GM12878 (cell line): ENCODE measurements at regions not wholly inside any gene's neighbourhood (a gene's known extent, or its start where the extent isn't known, plus 50 kb on each side); places are given as distances from the start of the nearest gene placed in this dataset.

Source experiments
- ATAC-seq: fragments of 200-7000 bp; cut with Tn5 transposase; 3 replicates; pipeline ENCODE4 v1.9.1; 2020; ENCODE audit warnings: mild to moderate bottlenecking, moderate library complexity
- BruUV-seq: library from RNA; stranded (reverse); fragments of 400-500 nt; replicated peaks from 2 replicates; lab custom pipeline; 2021; lab: Mats Ljungman, UMichigan
- CTCF ChIA-PET: fragments of 300-600 bp; sonication (Branson Sonifier 250); formaldehyde crosslinking; extraction: SDS; loops from one replicate; lab custom pipeline; 2021; ENCODE audit warnings: inconsistent platforms; lab: Yijun Ruan, JAX
- POLR2A ChIA-PET: fragments of 350-600 bp; formaldehyde crosslinking; extraction: SDS; loops from one replicate; lab custom pipeline; 2021; ENCODE audit warnings: inconsistent platforms; lab: Charles Lee
- RAD21 ChIA-PET: fragments of 300-600 bp; sonication (Branson Sonifier 250); formaldehyde crosslinking; loops from one replicate; lab custom pipeline; 2023; ENCODE audit warnings: antibody characterized with exemption; ENCODE audit not compliant: unreplicated experiment; lab: Charles Lee
- SMC1A ChIA-PET: fragments of 300-600 bp; sonication (Branson Sonifier 250); formaldehyde crosslinking; loops from one replicate; lab custom pipeline; 2023; ENCODE audit not compliant: unreplicated experiment, uncharacterized antibody; lab: Charles Lee
- DNase-seq: peaks from one replicate; pipeline ENCODE4 v3.0.0-alpha.2; 2011; ENCODE audit warnings: low read depth, low spot score
- FAIRE-seq: peaks from 3 replicates; lab custom pipeline; 2011; peaks lifted over from hg19 to GRCh38; lab: Jason Lieb, UNC
- H2AFZ ChIP-seq: 2 replicates; pipeline ENCODE4 v1.6.0; 2011; ENCODE audit warnings: low read depth, low read length, control low read depth; ENCODE audit not compliant: control insufficient read depth
- H3K27ac ChIP-seq: 2 replicates; pipeline ENCODE4 v1.5.1; 2011; ENCODE audit warnings: control low read depth; ENCODE audit not compliant: control insufficient read depth, insufficient read depth
- H3K27me3 ChIP-seq, 2 experiments: replicated peaks in 1 of 2; 2 replicates each; pipeline versions ENCODE4 v1.6.0 to v1.6.1; 2011; ENCODE audit warnings: low read length in 1 of 2; ENCODE audit not compliant: control insufficient read depth in 2 of 2, insufficient read depth in 2 of 2
- H3K36me3 ChIP-seq, 2 experiments: 2 replicates each; pipeline ENCODE4 v1.5.1; 2011; ENCODE audit warnings: low read length in 1 of 2; ENCODE audit not compliant: control insufficient read depth in 2 of 2, insufficient read depth in 2 of 2
- H3K4me1 ChIP-seq: 2 replicates; pipeline ENCODE4 v1.6.1; 2011; ENCODE audit warnings: mild to moderate bottlenecking, low read length, moderate library complexity, mixed read lengths; ENCODE audit not compliant: control insufficient read depth, insufficient read depth
- H3K4me2 ChIP-seq: 2 replicates; pipeline ENCODE4 v1.6.0; 2011; ENCODE audit warnings: control low read depth; ENCODE audit not compliant: control insufficient read depth, insufficient read depth
- H3K4me3 ChIP-seq: fragments of 200-600 bp; sonication (generic); 2 replicates; pipeline ENCODE4 v1.5.1; 2016
- H3K79me2 ChIP-seq: 2 replicates; pipeline ENCODE4 v1.6.0; 2011; ENCODE audit warnings: low read length; ENCODE audit not compliant: control insufficient read depth, insufficient read depth
- H3K9ac ChIP-seq: 2 replicates; pipeline ENCODE4 v1.8.0; 2011; ENCODE audit warnings: low read length, control low read depth, mixed read lengths; ENCODE audit not compliant: control insufficient read depth, insufficient read depth
- H3K9me3 ChIP-seq: replicated peaks from 3 replicates; pipeline ENCODE4 v1.5.1; 2011; ENCODE audit warnings: mild to moderate bottlenecking, low read length; ENCODE audit not compliant: control insufficient read depth, insufficient read depth
- H4K20me1 ChIP-seq: 2 replicates; pipeline ENCODE4 v1.6.0; 2011; ENCODE audit not compliant: control insufficient read depth, insufficient read depth
- EP300 ChIP-seq, 2 experiments: fragments of 150-350 bp in 1 of 2; IDR thresholded peaks; 2 replicates each; pipeline ENCODE4 v1.6.1; 2011 to 2012; ENCODE audit warnings: low read depth in 2 of 2, low read length in 2 of 2, borderline replicate concordance in 1 of 2, improper control_type of control experiment in 1 of 2, inconsistent platforms in 1 of 2; ENCODE audit not compliant: control insufficient read depth in 1 of 2
- IKZF2 ChIP-seq, 2 experiments: fragments of 450-650 bp; IDR thresholded peaks; 2 replicates each; pipeline ENCODE4 v1.6.1; 2017; ENCODE audit warnings: mild to moderate bottlenecking in 2 of 2, moderate library complexity in 2 of 2
- LARP7 ChIP-seq: fragments of 450-650 bp; IDR thresholded peaks from 2 replicates; pipeline ENCODE4 v1.6.1; 2017; ENCODE audit warnings: mild to moderate bottlenecking
- MLLT1 ChIP-seq: fragments of 450-650 bp; IDR thresholded peaks from 2 replicates; pipeline ENCODE4 v1.6.1; 2016; ENCODE audit warnings: mild to moderate bottlenecking
- NBN ChIP-seq: fragments of 450-650 bp; IDR thresholded peaks from 2 replicates; pipeline ENCODE4 v1.6.1; 2016
- NFYB ChIP-seq: IDR thresholded peaks from 2 replicates; pipeline ENCODE4 v1.6.1; 2011; ENCODE audit warnings: low read depth, mild to moderate bottlenecking, low read length, improper control_type of control experiment, moderate library complexity; ENCODE audit not compliant: insufficient read depth
- PBX3 ChIP-seq: IDR thresholded peaks from 2 replicates; pipeline ENCODE4 v1.6.1; 2011; ENCODE audit warnings: mild to moderate bottlenecking, low read depth, low read length, moderate library complexity; ENCODE audit not compliant: insufficient replicate concordance
- RAD51 ChIP-seq: fragments of 450-650 bp; IDR thresholded peaks from 2 replicates; pipeline ENCODE4 v1.6.1; 2016; ENCODE audit warnings: moderate library complexity, mild to moderate bottlenecking, inconsistent platforms
- STAT1 ChIP-seq: fragments of 450-650 bp; conservative IDR thresholded peaks from 2 replicates; pipeline ENCODE4 v1.6.1; 2014; ENCODE audit warnings: antibody characterized with exemption, mild to moderate bottlenecking
- WRNIP1 ChIP-seq: IDR thresholded peaks from 2 replicates; pipeline ENCODE4 v1.6.1; 2011; ENCODE audit warnings: low read depth, low read length, improper control_type of control experiment, borderline replicate concordance
- ZBED1 ChIP-seq: IDR thresholded peaks from 2 replicates; pipeline ENCODE4 v1.6.1; 2016; ENCODE audit warnings: borderline replicate concordance
- ZBTB11 ChIP-seq: fragments of 450-650 bp; formaldehyde crosslinking; IDR thresholded peaks from 2 replicates; pipeline ENCODE4 v1.5.0; 2022; ENCODE audit warnings: mild to moderate bottlenecking, missing genetic modification characterization
- ZBTB40 ChIP-seq: fragments of 450-650 bp; IDR thresholded peaks from 2 replicates; pipeline ENCODE4 v1.6.1; 2016; ENCODE audit warnings: mild to moderate bottlenecking, moderate library complexity, borderline replicate concordance
- ZZZ3 ChIP-seq: IDR thresholded peaks from 2 replicates; pipeline ENCODE4 v1.6.1; 2011; ENCODE audit warnings: low read depth; ENCODE audit not compliant: control insufficient read depth, insufficient read length
- WGBS: methylation state at CpG from one replicate; pipeline ENCODE4 v1.1.6; 2016; ENCODE audit warnings: low lambda C conversion rate; ENCODE audit not compliant: insufficient replicate concordance, insufficient coverage; ENCODE audit errors: missing lambda C conversion rate; 5-methylcytosine and 5-hydroxymethylcytosine counted together
- in situ Hi-C: fragments of 300-500 bp; cut with MboI; formaldehyde crosslinking; loops from 9 replicates; pipeline ENCODE4 v1.14.3; 2018; ENCODE audit warnings: mixed read lengths
- intact Hi-C: fragments of 100-400 bp; cut with micrococcal nuclease; formaldehyde crosslinking; loops from one replicate; pipeline ENCODE4 v1.14.2; 2022; ENCODE audit not compliant: unreplicated experiment

GRCh38 chrX:124215786-124216185 is 116.7 kb upstream of the TEX13D start:
- intact Hi-C loops (no loop called here), in situ Hi-C loops (no loop called here)
- Histone ChIP-seq H3K27me3 (no peaks in the 10 kb centered on the region), H3K4me1 (peaks cover 21% of the 10 kb centered on the region; the same call in 1 of the 2 replicates), H3K36me3 (no peaks in the 10 kb centered on the region), H3K4me3 (no peak overlapping the region), H4K20me1 (no peaks in the 10 kb centered on the region), H3K9me3 (no peaks in the 10 kb centered on the region), H3K4me2 (no peak overlapping the region), H3K27ac (no peak overlapping the region), H2AFZ (no peak overlapping the region), H3K9ac (no peak overlapping the region), H3K79me2 (no peaks in the 10 kb centered on the region)
- DNase-seq (no peak), ATAC-seq (no peak), FAIRE-seq (no peak)
- SMC1A ChIA-PET: interaction anchor here (0.6 to 1.5 kb wide), 2 partner anchors 324 to 383 kb away, joined by 3 read pairs; no protein-coding TSS in a partner anchor
- CTCF ChIA-PET: interaction anchor here (0.8 kb wide), 1 partner anchor 115 kb away, joined by 3 read pairs; no protein-coding TSS in a partner anchor
- RAD21 ChIA-PET: no interaction called here
- no TSS peak for BruUV-seq
- POLR2A ChIA-PET: no interaction called here
- WGBS: 97% methylated on average over 4 of the region's 4 CpGs
- TF ChIP-seq PBX3: no peak
- TF ChIP-seq STAT1: no peak
- TF ChIP-seq RAD51: no peak
- no peak for TF ChIP-seq NBN
- no peak for TF ChIP-seq ZBTB11
- no peak for TF ChIP-seq ZZZ3
- no peak for TF ChIP-seq ZBTB40
- TF ChIP-seq WRNIP1: no peak
- no peak for TF ChIP-seq MLLT1
- TF ChIP-seq IKZF2 (IDR thresholded peaks at IDR 0.05): no peak
- TF ChIP-seq NFYB: no peak
- no peak for TF ChIP-seq EP300 (IDR thresholded peaks at IDR 0.05; ENCODE audit: borderline replicate concordance in 1 of 2, control insufficient read depth in 1 of 2, low read depth in 2 of 2, low read length in 2 of 2)
- TF ChIP-seq ZBED1: no peak
- no peak for TF ChIP-seq LARP7
